ENCODE measurements at regions not wholly inside any gene's neighbourhood (a gene's known extent, or its start where the extent isn't known, plus 50 kb on each side); places are given as distances from the start of the nearest gene placed in this dataset.
"Not testable (repeated sequence)": the region's sequence is repeated elsewhere in the genome, so short reads cannot be mapped to it uniquely, and the experiment has no call there.

GRCh38 chr2:87602728-87603127 is 145.2 kb upstream of the PLGLB2 start:
- intact Hi-C loops (cut with DNase I; ENCODE audit: low total_unique reads); H3K4me3 ChIP-seq; in situ Hi-C loops (cut with MboI; ENCODE audit: low sequenced_read_pairs in 4 of 4); H3K9me3 ChIP-seq; DNase-seq; H3K36me3 ChIP-seq; H3K27ac ChIP-seq; H3K4me1 ChIP-seq; H3K27me3 ChIP-seq: not testable (repeated sequence)
- peak in 1 of 2 donors; percentile 40 for ATAC-seq

- in situ Hi-C loops (cut with MboI; ENCODE audit: low sequenced_read_pairs in 4 of 4); H3K27ac ChIP-seq; H3K36me3 ChIP-seq; intact Hi-C loops (cut with DNase I; ENCODE audit: low total_unique reads); H3K4me1 ChIP-seq; H3K9me3 ChIP-seq; H3K4me3 ChIP-seq; H3K27me3 ChIP-seq; DNase-seq: not testable (repeated sequence)
- ATAC-seq, result peak in 1 of 2 donors; percentile 43
Measured at GRCh38 chr2:87603418-87604278, 144.2 kb upstream of the PLGLB2 start.

GRCh38 chr2:87604279-87604818 is 143.5 kb upstream of the PLGLB2 start:
- H3K4me3 ChIP-seq; H3K4me1 ChIP-seq; H3K27me3 ChIP-seq; H3K27ac ChIP-seq; intact Hi-C loops (cut with DNase I; ENCODE audit: low total_unique reads); H3K9me3 ChIP-seq; H3K36me3 ChIP-seq; in situ Hi-C loops (cut with MboI; ENCODE audit: low sequenced_read_pairs in 4 of 4): not testable (repeated sequence)
- DNase-seq (peak; percentile 12 to 61), ATAC-seq (peak; percentile 86 to 89)

DNA sequence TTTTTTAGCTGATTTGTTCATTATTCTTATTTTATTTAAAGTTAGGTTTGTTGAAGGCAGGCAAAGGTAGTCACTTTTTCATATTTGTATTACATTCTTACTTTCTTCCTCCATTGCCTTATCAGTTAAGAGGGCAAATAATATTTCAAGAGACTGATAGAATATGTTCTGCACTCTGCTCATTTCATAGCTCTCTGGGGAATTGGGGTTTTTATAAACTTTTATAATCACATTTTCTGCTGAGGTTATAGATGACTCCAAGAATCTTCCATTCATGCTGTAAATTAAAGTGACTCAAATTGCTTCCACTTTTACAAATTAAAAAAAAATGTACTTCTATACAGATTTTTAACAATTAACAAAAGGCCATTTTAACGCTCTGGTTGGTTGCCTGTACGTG is 142.9 kb upstream of the PLGLB2 start:
- H3K4me1 ChIP-seq; intact Hi-C loops (cut with DNase I; ENCODE audit: low total_unique reads); ATAC-seq; H3K27me3 ChIP-seq; H3K9me3 ChIP-seq; DNase-seq; H3K27ac ChIP-seq; H3K4me3 ChIP-seq; H3K36me3 ChIP-seq; in situ Hi-C loops (cut with MboI; ENCODE audit: low sequenced_read_pairs in 4 of 4): not testable (repeated sequence)

DNA sequence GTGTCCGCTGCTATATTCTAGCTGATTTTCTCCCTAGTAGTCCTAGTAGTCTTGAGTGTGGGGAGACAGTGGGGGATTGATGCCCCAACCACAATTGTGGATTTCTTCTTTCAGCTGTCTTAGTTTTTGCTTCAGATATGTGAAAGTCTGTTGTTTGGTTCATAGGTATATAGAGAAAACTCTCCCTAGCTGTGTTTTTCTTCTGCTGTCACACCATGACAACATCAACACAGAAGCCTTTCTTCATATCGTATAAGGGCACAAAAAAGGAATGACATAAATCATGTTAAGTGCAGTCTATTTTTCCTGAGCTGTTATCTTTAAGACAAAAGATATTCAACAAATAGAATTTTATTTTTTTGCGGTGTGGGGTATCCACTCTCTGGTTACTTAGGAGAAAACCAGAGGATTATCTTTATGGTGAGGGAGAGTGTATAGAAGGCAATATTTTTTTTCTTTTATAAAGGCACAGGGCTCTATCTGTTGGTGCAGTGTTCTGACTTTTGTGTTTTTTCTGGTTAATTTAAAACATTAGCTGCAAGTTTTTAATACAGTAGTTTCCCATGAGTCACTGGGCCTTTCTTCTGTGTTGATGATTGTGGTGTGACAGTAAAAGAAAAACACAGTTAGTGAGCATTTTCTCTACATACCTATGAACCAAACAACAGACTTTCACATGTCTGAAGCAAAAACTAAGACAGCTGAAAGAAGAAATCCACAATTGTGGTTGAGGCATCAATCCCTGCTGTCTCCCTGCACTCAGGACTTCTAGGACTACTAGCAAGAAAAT is 139.3 kb upstream of the PLGLB2 start:
- H3K4me3 ChIP-seq; H3K4me1 ChIP-seq; ATAC-seq; H3K27me3 ChIP-seq; DNase-seq; intact Hi-C loops (cut with DNase I; ENCODE audit: low total_unique reads); H3K27ac ChIP-seq; H3K9me3 ChIP-seq; H3K36me3 ChIP-seq; in situ Hi-C loops (cut with MboI; ENCODE audit: low sequenced_read_pairs in 4 of 4): not testable (repeated sequence)

DNA sequence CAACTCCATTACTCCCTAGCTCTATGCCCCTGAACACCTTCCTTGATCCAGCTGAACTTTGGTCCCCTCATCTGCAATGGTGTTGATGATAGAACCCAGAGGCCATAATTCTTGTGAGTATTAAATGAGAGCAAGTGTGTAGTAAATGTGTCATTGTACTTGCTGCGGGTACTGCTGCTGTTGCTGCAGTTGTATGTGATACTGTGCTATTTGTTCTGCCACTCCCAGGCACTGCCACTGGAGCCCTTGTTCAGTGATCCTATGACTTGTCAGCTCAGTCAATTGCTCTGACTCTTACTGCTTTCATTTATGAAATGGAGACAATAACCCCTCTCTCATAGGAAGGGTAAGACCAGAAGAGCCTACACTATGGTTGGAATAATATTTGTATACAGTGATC is 136.9 kb upstream of the PLGLB2 start:
- H3K36me3 ChIP-seq; H3K27ac ChIP-seq; DNase-seq; ATAC-seq; intact Hi-C loops (cut with DNase I; ENCODE audit: low total_unique reads); H3K4me1 ChIP-seq; H3K27me3 ChIP-seq; H3K4me3 ChIP-seq; H3K9me3 ChIP-seq; in situ Hi-C loops (cut with MboI; ENCODE audit: low sequenced_read_pairs in 4 of 4): not testable (repeated sequence)

DNA sequence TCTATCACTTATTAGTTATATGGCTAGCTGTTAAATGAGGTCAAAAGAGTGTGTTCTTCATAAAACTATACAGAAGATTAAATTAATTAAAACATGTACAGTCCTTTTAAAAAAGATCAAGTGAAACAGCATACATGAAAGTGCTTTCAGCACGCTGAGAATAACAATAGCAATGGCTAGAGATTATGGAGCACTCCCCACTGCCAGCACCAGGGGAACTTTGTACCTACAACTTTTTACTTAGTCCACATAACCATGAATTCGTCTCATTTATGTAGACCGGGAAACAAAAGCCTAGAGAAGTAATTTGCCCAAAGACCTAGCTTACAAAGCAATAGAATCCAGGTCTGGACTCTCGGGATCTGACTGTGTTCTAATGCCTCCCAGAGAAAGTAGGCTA is 136.5 kb upstream of the PLGLB2 start:
- H3K4me1 ChIP-seq; H3K36me3 ChIP-seq; H3K27me3 ChIP-seq; DNase-seq; intact Hi-C loops (cut with DNase I; ENCODE audit: low total_unique reads); ATAC-seq; H3K4me3 ChIP-seq; in situ Hi-C loops (cut with MboI; ENCODE audit: low sequenced_read_pairs in 4 of 4); H3K9me3 ChIP-seq; H3K27ac ChIP-seq: not testable (repeated sequence)

DNA sequence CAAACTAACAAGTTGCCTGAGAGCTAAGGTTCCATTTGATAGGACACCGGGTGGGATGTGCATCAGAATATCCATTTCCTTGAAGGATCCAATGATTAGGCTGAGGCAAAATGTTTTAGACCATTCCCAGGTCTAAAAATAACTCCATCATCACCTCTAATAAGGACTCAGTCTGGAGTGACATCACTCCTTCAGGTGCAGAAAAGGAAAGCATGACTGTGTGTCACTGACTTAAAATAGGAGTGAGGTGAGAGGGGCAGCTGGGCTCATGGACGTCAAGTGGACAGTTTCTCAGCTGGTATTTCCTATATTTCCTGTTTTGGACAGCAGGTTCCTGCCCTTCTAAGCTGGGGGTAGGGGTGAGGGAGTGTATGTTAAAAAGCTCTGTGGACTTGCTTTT is 135.9 kb upstream of the PLGLB2 start:
- intact Hi-C loops (cut with DNase I; ENCODE audit: low total_unique reads); H3K4me3 ChIP-seq; H3K4me1 ChIP-seq; H3K27ac ChIP-seq; in situ Hi-C loops (cut with MboI; ENCODE audit: low sequenced_read_pairs in 4 of 4); H3K9me3 ChIP-seq; H3K36me3 ChIP-seq; DNase-seq; H3K27me3 ChIP-seq: not testable (repeated sequence)
- ATAC-seq, result peak; percentile 88 to 93

- intact Hi-C loops (cut with DNase I; ENCODE audit: low total_unique reads); H3K36me3 ChIP-seq; H3K27me3 ChIP-seq; ATAC-seq; H3K4me3 ChIP-seq; DNase-seq; H3K4me1 ChIP-seq; in situ Hi-C loops (cut with MboI; ENCODE audit: low sequenced_read_pairs in 4 of 4); H3K27ac ChIP-seq; H3K9me3 ChIP-seq: not testable (repeated sequence)
Measured at GRCh38 chr2:87614829-87615434, 133.0 kb upstream of the PLGLB2 start.

DNA sequence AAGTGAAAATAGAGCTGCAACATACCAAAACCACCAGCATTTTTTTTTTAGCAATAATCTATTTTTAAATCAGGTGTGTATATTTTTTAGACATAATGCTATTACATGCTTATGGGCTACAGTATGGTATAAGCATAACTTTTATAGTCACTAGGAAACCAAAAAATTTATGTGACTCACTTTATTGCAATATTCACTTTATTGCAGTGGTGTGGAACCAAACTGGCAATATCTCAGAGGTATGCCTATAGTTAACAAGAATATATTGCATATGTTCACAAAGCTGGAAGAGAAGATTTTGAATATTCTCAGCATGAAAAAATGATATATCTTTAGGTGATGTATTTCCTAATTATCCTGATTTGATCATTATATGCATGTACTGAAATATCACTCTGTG is 128.8 kb upstream of the PLGLB2 start:
- DNase-seq; H3K9me3 ChIP-seq; in situ Hi-C loops (cut with MboI; ENCODE audit: low sequenced_read_pairs in 4 of 4); H3K27me3 ChIP-seq; intact Hi-C loops (cut with DNase I; ENCODE audit: low total_unique reads); H3K4me1 ChIP-seq; ATAC-seq; H3K36me3 ChIP-seq; H3K27ac ChIP-seq; H3K4me3 ChIP-seq: not testable (repeated sequence)

DNA sequence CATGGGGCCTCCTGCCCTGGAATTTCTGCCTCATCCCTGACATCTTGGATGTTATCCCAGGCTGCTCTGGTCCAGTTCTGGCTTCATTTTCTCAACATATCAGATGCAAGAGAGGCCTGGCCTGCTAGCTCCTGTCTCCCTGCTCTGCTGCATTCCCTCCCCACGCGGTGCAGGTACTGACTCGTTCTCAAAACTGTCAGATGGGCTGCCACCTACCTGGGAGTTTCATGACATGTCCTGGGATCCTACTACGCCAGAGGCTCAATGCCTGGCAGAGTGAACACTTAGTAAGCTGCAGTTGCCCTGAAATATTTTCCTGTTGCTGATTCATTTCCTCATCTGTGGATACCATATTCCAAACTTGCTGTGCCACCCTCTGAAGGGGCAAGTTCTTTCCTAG is 126.7 kb upstream of the PLGLB2 start:
- in situ Hi-C loops (cut with MboI; ENCODE audit: low sequenced_read_pairs in 4 of 4); H3K9me3 ChIP-seq: not testable (repeated sequence)

More for the DNA sequence above, 126.7 kb upstream of the PLGLB2 start:
- intact Hi-C loops (cut with DNase I; ENCODE audit: low total_unique reads); H3K27me3 ChIP-seq; H3K4me1 ChIP-seq; ATAC-seq; H3K36me3 ChIP-seq; H3K4me3 ChIP-seq; DNase-seq; H3K27ac ChIP-seq: not testable (repeated sequence)
